GM12891 (cell line): ENCODE measurements at regions not wholly inside any gene's neighbourhood (a gene's known extent, or its start where the extent isn't known, plus 50 kb on each side); places are given as distances from the start of the nearest gene placed in this dataset.

ENCODE experiments used
- POLR2A ChIP-seq: IDR thresholded peaks from 2 replicates; pipeline ENCODE4 v1.6.1; 2011; ENCODE audit warnings: low read depth, low read length, control low read depth
- POLR2AphosphoS5 ChIP-seq: IDR thresholded peaks from 2 replicates; pipeline ENCODE4 v1.6.1; 2011; ENCODE audit warnings: low read depth, low read length, control low read depth
- POU2F2 ChIP-seq: IDR thresholded peaks from 2 replicates; pipeline ENCODE4 v1.6.1; 2011; ENCODE audit warnings: low read depth, mild to moderate bottlenecking, control low read depth, low read length, moderate library complexity
- TAF1 ChIP-seq: IDR thresholded peaks from 2 replicates; pipeline ENCODE4 v1.6.1; 2011; ENCODE audit warnings: low read depth, low read length, control low read depth

DNA sequence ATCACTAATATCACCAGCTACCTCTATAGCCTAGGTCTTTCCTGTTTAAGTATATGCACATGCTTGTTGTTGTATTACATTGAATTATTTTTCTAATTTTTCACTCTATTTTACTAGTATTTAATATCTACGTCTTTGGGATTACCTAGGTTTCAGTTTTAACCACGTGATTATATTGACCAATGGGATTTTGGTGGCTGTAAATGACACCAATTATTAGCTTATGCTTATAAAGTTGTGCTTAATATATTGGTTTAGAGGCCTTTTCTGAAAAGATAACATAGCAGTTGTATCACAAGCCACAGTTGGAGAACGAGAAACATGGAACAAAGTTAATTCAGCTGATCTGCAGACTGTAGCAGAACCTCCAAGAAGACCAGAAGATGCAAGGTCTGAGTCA, 104.8 kb upstream of the PRDM9 start:
- no peak for TF ChIP-seq POLR2A
- no peak for TF ChIP-seq POLR2AphosphoS5
- no peak for TF ChIP-seq TAF1
- TF ChIP-seq POU2F2, result no peak
